ENCODE measurements at regions not wholly inside any gene's neighbourhood (a gene's known extent, or its start where the extent isn't known, plus 50 kb on each side); places are given as distances from the start of the nearest gene placed in this dataset.

GRCh38 chr17:53907435-53907834, 84.7 kb downstream of the KIF2B start:
- TF ChIP-seq, protein P1, sequence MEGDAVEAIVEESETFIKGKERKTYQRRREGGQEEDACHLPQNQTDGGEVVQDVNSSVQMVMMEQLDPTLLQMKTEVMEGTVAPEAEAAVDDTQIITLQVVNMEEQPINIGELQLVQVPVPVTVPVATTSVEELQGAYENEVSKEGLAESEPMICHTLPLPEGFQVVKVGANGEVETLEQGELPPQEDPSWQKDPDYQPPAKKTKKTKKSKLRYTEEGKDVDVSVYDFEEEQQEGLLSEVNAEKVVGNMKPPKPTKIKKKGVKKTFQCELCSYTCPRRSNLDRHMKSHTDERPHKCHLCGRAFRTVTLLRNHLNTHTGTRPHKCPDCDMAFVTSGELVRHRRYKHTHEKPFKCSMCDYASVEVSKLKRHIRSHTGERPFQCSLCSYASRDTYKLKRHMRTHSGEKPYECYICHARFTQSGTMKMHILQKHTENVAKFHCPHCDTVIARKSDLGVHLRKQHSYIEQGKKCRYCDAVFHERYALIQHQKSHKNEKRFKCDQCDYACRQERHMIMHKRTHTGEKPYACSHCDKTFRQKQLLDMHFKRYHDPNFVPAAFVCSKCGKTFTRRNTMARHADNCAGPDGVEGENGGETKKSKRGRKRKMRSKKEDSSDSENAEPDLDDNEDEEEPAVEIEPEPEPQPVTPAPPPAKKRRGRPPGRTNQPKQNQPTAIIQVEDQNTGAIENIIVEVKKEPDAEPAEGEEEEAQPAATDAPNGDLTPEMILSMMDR (IDR thresholded peaks at IDR 0.05), result no peak
- TF ChIP-seq POLR2A (IDR thresholded peaks at IDR 0.05), result no peak
- no peak for TF ChIP-seq EP300 (IDR thresholded peaks at IDR 0.05)
